Breast epithelium (tissue), 3 donors: ENCODE measurements at regions not wholly inside any gene's neighbourhood (a gene's known extent, or its start where the extent isn't known, plus 50 kb on each side); places are given as distances from the start of the nearest gene placed in this dataset.

Experiments
- POLR2A ChIP-seq: fragments of 450-650 bp; IDR thresholded peaks from one replicate; pipeline ENCODE4 v1.6.1; 2016; ENCODE audit warnings: antibody characterized with exemption, mild to moderate bottlenecking, moderate library complexity
- POLR2AphosphoS5 ChIP-seq, 3 donors: sonication (generic); formaldehyde crosslinking; IDR thresholded peaks; one replicate each; pipeline ENCODE4 v1.6.1; 2017; ENCODE audit warnings: antibody characterized with exemption in 3 of 3

- TF ChIP-seq POLR2A: no peak
- no peak for TF ChIP-seq POLR2AphosphoS5 (IDR thresholded peaks at IDR 0.05)
These were observed 357.5 kb downstream of the HDGFL1 start for GRCh38 chr6:22926790-22927354.
